Motor neuron (in vitro differentiated cells): ENCODE measurements at regions not wholly inside any gene's neighbourhood (a gene's known extent, or its start where the extent isn't known, plus 50 kb on each side); places are given as distances from the start of the nearest gene placed in this dataset.
A peak's percentile ranks its signal among the peaks of the same experiment; 100 is the strongest.

Experiments
- ATAC-seq, 8 experiments: fragments of 200-7000 bp; cut with Tn5 transposase; replicated peaks in 6 of 8; 2 replicates each; pipeline ENCODE4 v1.8.0; 2021; ENCODE audit warnings: mild to moderate bottlenecking in 8 of 8, moderate library complexity in 8 of 8
- H3K27ac ChIP-seq, 2 donors: fragments of 250-450 bp; sonication (Bioruptor Pico); 2 replicates each; pipeline ENCODE4 v1.9.0; 2021; ENCODE audit warnings: antibody characterized with exemption in 2 of 2, mild to moderate bottlenecking in 2 of 2, moderate library complexity in 1 of 2
- H3K4me1 ChIP-seq, 2 donors: fragments of 250-450 bp; sonication (Bioruptor Pico); replicated peaks in 1 of 2; 2 replicates each; pipeline ENCODE4 v1.6.1; 2021; ENCODE audit warnings: antibody characterized with exemption in 2 of 2, mild to moderate bottlenecking in 2 of 2, moderate library complexity in 1 of 2
- H3K4me3 ChIP-seq, 5 donors: fragments of 250-450 bp; sonication (Bioruptor Pico); 2 replicates each; pipeline ENCODE4 v1.9.0; 2021; ENCODE audit warnings: antibody characterized with exemption in 5 of 5, mild to moderate bottlenecking in 5 of 5, moderate library complexity in 4 of 5
- WGBS, 10 experiments: fragments of 450-650 bp; shearing (Covaris generic); methylation state at CpG; one replicate each; pipeline ENCODE4 v1.0.0; 2022; 5-methylcytosine and 5-hydroxymethylcytosine counted together
- in situ Hi-C, 9 experiments: fragments of 400-800 bp; cut with MboI; loops; one replicate each; pipeline ENCODE4 v1.15.0; 2021; ENCODE audit warnings: low sequenced_read_pairs in 9 of 9, low pct_unique_long_range_greater_than_20kb in 2 of 9; ENCODE audit not compliant: unreplicated experiment in 9 of 9

- peaks cover 0 to 3% of the 10 kb centered on the region in 2 donors for H3K4me1 ChIP-seq
- in situ Hi-C loops = loop anchor here in 8 of 9 experiments (10.0 to 25.0 kb wide), 7 partner anchors 826 to 1908 kb away; partner anchors contain the start of gene SOX9 (in 3 of the 8)
- 0 to 18% (median 0%) methylated on average over 1 to 2 of the region's 2 CpGs; no CpG with 5 or more reads in 1 of the 10 experiments for WGBS, 10 experiments
- H3K27ac ChIP-seq = no peak overlapping the region
- peak in 1 of 8 experiments; percentile 38 for ATAC-seq
- H3K4me3 ChIP-seq = no peak overlapping the region
Measured at GRCh38 chr17:70636517-70637133, 467.3 kb downstream of the KCNJ2 start.

GRCh38 chr17:70642059-70642458 lies 472.7 kb downstream of the KCNJ2 start:
- peak in 1 of 8 experiments; percentile 33 for ATAC-seq
- WGBS, 10 experiments = 8 to 83% (median 31%) methylated on average over 1 to 2 of the region's 2 CpGs; no CpG with 5 or more reads in 1 of the 10 experiments
- Histone ChIP-seq H3K27ac (no peak overlapping the region), H3K4me3 (no peak overlapping the region), H3K4me1 (peaks cover 0 to 6% of the 10 kb centered on the region in 2 donors)
- in situ Hi-C loops = loop anchor here in 7 of 9 experiments (25.0 kb wide), 5 partner anchors 820 to 1895 kb away; partner anchors contain the start of gene SOX9 (in 3 of the 7)

- no peak overlapping the region for H3K4me3 ChIP-seq
- peaks cover 0 to 6% of the 10 kb centered on the region in 2 donors for H3K4me1 ChIP-seq
- H3K27ac ChIP-seq = no peak overlapping the region
- in situ Hi-C loops = loop anchor here in 7 of 9 experiments (25.0 kb wide), 5 partner anchors 818 to 1893 kb away; partner anchors contain the start of gene SOX9 (in 3 of the 7)
- no peak for ATAC-seq
- 21 to 100% (median 93%) methylated on average over 1 to 2 of the region's 2 CpGs; no CpG with 5 or more reads in 1 of the 10 experiments for WGBS, 10 experiments
Measured at GRCh38 chr17:70644096-70644495, 474.8 kb downstream of the KCNJ2 start.

- Histone ChIP-seq H3K4me3 (no peak overlapping the region), H3K27ac (no peak overlapping the region), H3K4me1 (peaks cover 0 to 6% of the 10 kb centered on the region in 2 donors)
- ATAC-seq = no peak
- in situ Hi-C loops = loop anchor here in 7 of 9 experiments (25.0 kb wide), 5 partner anchors 816 to 1891 kb away; partner anchors contain the start of gene SOX9 (in 3 of the 7)
- WGBS, 10 experiments = 36 to 100% (median 94%) methylated on average over 1 of the region's 1 CpG; no CpG with 5 or more reads in 2 of the 10 experiments
Measured at GRCh38 chr17:70646673-70647072, 477.3 kb downstream of the KCNJ2 start.

DNA sequence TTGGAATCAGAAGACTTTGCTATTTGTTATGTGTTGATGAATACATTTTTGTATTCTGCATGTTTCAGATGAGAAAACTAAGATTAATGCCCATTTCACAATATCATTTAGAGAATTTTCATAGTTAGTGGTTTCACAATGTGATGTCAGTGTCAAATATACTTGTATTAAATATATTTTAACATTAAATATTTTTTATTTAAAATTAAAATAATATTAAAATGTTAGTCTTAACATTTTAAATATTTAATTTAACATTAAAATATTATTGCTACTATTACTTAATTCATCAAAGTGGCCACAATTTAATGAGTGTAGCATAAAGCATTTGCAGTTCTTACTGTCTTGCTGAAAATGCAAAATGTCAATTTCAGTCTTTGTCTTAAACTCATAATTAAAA lies 478.8 kb downstream of the KCNJ2 start:
- no peak for ATAC-seq
- Histone ChIP-seq H3K4me3 (no peak overlapping the region), H3K4me1 (no peaks in the 10 kb centered on the region), H3K27ac (no peak overlapping the region)
- in situ Hi-C loops = loop anchor here in 7 of 9 experiments (25.0 kb wide), 5 partner anchors 814 to 1889 kb away; partner anchors contain the start of gene SOX9 (in 3 of the 7)

DNA sequence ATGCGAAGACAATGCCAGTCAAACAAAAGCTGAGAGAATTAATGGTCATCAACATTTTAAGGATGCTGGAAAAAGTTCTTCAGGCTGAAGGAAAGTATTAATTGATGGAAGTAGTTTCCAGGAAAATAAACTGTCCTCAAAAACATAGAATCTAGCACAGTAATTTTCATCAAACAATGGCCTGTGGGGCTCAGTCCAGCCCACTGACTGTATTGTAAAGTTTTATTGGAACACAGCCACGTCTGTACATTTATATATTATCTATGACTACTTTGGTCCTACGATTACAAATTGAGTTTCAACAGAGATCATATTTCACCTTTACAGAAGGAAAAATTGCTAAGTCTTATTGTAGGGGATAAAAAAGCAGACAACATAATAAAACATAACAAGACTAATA lies 484.5 kb downstream of the KCNJ2 start:
- no peak overlapping the region for H3K4me3 ChIP-seq
- ATAC-seq = no peak
- WGBS, 10 experiments = 33 to 100% (median 79%) methylated on average over 1 to 3 of the region's 3 CpGs
- H3K27ac ChIP-seq = no peak overlapping the region
- in situ Hi-C loops = loop anchor here in 2 of 9 experiments (25.0 kb wide), 3 partner anchors 433 to 1883 kb away; no protein-coding TSS in a partner anchor
- H3K4me1 ChIP-seq = peaks cover 14 to 20% of the 10 kb centered on the region in 2 donors

DNA sequence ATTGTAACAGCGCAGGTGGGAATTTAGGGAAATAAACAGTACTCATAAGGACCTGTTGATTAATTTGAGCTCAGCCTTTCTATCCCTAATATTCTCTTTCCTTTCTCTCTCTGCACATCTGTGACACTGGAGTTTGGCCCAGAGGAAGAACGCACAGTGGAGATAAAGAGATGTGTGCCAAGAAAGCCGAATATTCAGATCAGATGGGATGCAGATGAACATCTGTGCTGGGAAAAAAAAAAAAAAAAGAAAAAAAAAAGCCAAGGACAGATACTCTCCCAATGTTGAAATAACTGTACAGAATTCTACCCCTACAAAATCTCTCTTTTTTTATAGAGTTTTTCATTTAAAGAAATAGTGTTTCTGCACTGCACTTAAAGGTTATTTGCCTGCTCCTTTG lies 485.4 kb downstream of the KCNJ2 start:
- WGBS, 10 experiments = 0 to 100% (median 57%) methylated on average over 1 to 3 of the region's 3 CpGs
- in situ Hi-C loops = loop anchor here in 2 of 9 experiments (25.0 kb wide), 3 partner anchors 433 to 1883 kb away; no protein-coding TSS in a partner anchor
- peaks cover 15 to 20% of the 10 kb centered on the region in 2 donors for H3K4me1 ChIP-seq
- peak in 3 of 8 experiments; percentile 66 to 91 (median 84) for ATAC-seq
- no peak overlapping the region for H3K4me3 ChIP-seq
- H3K27ac ChIP-seq = no peak overlapping the region

DNA sequence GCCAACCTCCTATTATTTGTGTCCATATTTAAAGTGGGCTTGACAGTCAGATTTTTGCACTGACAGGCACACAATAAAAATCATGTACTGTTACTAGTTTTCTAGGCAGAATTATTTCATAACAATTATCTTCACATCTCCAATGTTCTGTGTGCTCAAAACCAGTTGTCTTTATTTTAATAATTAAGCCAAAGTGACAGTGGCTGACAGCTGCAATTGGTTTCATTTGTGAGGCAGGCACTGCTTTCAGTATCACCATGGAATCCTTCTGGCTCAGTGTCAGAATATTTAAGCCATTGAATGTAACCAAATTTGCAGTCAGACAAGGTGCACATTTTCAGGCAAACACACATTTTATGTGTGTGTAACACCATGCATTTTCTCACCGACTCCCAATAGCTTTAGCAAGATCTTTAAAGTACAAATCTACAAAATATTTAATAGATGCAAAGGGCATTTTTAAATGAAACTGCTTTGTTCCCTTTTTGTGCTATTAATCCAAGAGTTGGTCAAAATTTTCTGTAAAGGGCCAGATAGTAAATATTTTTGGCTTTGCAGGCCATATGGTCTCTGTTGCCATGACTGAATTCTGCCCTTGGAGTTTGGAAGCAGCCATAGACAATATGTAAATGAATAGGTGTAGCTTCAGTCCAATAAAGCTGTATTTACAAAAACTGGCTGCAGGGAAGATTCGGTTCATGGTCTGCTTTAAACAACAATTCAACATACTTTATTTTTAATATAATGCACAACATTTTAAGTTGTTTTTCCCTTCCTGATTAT lies 486.0 kb downstream of the KCNJ2 start:
- no peak overlapping the region for H3K4me3 ChIP-seq
- H3K4me1 ChIP-seq = peaks cover 15 to 20% of the 10 kb centered on the region in 2 donors
- 0 to 72% (median 39%) methylated on average over 1 to 2 of the region's 2 CpGs for WGBS, 10 experiments
- in situ Hi-C loops = loop anchor here in 2 of 9 experiments (25.0 kb wide), 3 partner anchors 432 to 1882 kb away; no protein-coding TSS in a partner anchor
- no peak overlapping the region for H3K27ac ChIP-seq
- ATAC-seq = peak in 6 of 8 experiments; percentile 33 to 81 (median 52)

GRCh38 chr17:70658317-70658716 lies 489.0 kb downstream of the KCNJ2 start:
- peak in 4 of 8 experiments; percentile 41 to 86 (median 73) for ATAC-seq
- in situ Hi-C loops = loop anchor here in 2 of 9 experiments (25.0 kb wide), 3 partner anchors 429 to 1879 kb away; no protein-coding TSS in a partner anchor
- no peak overlapping the region for H3K27ac ChIP-seq
- no peak overlapping the region for H3K4me3 ChIP-seq
- 0 to 80% (median 19%) methylated on average over 1 to 3 of the region's 3 CpGs for WGBS, 10 experiments
- peaks cover 18 to 22% of the 10 kb centered on the region in 2 donors for H3K4me1 ChIP-seq

DNA sequence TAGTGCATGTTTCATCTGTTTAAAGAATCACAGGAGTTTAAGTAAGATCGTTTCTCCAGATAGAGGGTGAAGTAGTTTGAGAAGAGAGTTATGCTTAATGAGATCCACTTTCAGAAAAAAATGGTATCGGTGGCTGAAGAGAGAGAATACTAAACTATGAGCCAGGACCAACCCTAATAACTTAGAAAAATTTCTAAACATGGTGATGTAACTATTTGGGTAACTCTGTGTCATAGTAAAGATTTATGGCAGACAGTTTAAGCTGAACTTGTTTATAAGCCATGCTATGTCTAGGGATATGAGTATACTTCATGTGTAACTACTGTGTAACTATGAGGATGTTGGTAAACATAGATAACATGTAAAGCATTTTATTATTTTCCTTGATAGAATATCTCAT lies 489.5 kb downstream of the KCNJ2 start:
- Histone ChIP-seq H3K4me3 (no peak overlapping the region), H3K4me1 (peaks cover 18 to 22% of the 10 kb centered on the region in 2 donors), H3K27ac (no peak overlapping the region)
- 14 to 100% (median 58%) methylated on average over 1 to 2 of the region's 2 CpGs; no CpG with 5 or more reads in 2 of the 10 experiments for WGBS, 10 experiments
- in situ Hi-C loops = loop anchor here in 2 of 9 experiments (25.0 kb wide), 3 partner anchors 428 to 1878 kb away; no protein-coding TSS in a partner anchor
- ATAC-seq = no peak

DNA sequence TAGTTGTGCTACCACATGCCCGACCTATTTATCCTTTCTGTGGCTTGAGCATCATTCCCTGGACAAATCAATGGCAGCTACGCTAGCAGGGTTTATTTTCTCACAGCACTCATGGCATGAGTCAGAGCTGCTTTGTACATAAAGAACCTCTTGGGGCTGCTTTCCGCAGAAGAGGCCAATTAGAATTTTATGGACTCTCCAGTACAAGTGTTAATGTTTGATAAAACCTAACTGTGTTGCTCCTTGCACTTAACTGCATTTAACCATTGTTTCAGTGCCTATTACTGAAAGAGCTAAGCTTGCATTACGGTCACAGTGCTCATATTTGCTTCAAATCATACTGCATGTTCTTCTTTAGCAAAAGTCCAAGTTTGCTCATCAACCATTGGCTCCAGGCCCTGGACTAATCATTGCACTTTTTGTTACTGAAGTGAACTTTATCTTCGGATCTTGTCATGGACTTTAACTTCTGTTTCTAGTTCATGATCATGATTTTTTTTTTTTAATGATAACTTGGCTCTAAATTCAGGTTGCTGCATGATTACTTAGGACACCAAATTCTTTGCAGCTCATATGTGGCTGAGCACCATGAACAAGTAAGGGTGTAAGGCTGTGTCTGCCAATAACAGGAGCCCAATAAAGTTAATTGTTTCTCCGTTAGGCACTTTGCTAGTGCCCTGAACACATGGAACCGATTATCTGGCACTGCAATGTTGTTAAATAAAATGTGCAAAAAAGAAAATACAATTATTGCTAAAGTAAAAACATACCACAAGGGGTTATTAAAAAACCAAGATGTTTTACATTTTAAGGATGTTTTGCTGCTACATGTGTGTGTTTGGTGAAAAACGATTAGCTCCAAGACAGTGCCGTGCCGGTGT lies 492.2 kb downstream of the KCNJ2 start:
- WGBS, 10 experiments = 2 to 78% (median 49%) methylated on average over 2 to 10 of the region's 10 CpGs
- peak; percentile 32 to 95 (median 70) for ATAC-seq
- in situ Hi-C loops = loop anchor here in 2 of 9 experiments (25.0 kb wide), 3 partner anchors 426 to 1876 kb away; no protein-coding TSS in a partner anchor
- no peak overlapping the region for H3K4me3 ChIP-seq
- H3K4me1 ChIP-seq = peaks cover 10% of the 10 kb centered on the region in 2 donors
- H3K27ac ChIP-seq = no peak overlapping the region
